Liver (tissue), 8 donors: ENCODE measurements at regions not wholly inside any gene's neighbourhood (a gene's known extent, or its start where the extent isn't known, plus 50 kb on each side); places are given as distances from the start of the nearest gene placed in this dataset.

Source experiments
- DNase-seq: peaks from one replicate; pipeline ENCODE4 v3.0.0-alpha.2; 2017; ENCODE audit warnings: low spot score
- H3K27ac ChIP-seq, 2 donors: one replicate each; pipeline ENCODE4 v1.7.0; 2013; ENCODE audit warnings: inconsistent platforms in 2 of 2, low read length in 2 of 2, control low read depth in 1 of 2, low read depth in 1 of 2, mild to moderate bottlenecking in 1 of 2
- H3K27me3 ChIP-seq, 4 donors: one replicate each; pipeline versions ENCODE4 v1.6.1 to v1.7.0; 2013; ENCODE audit warnings: low read length in 3 of 4, inconsistent platforms in 1 of 4, mild to moderate bottlenecking in 1 of 4, moderate library complexity in 1 of 4; ENCODE audit not compliant: control insufficient read depth in 4 of 4, insufficient read depth in 4 of 4
- H3K36me3 ChIP-seq, 4 donors: one replicate each; pipeline versions ENCODE4 v1.6.1 to v1.7.0; 2013; ENCODE audit warnings: low read length in 3 of 4, mild to moderate bottlenecking in 3 of 4, low read depth in 1 of 4, moderate library complexity in 1 of 4; ENCODE audit not compliant: control insufficient read depth in 4 of 4, insufficient read depth in 3 of 4
- H3K4me1 ChIP-seq, 4 donors: one replicate each; pipeline versions ENCODE4 v1.6.1 to v1.7.0; 2013; ENCODE audit warnings: low read length in 3 of 4, mild to moderate bottlenecking in 3 of 4, moderate library complexity in 1 of 4; ENCODE audit not compliant: control insufficient read depth in 4 of 4, insufficient read depth in 4 of 4
- H3K4me3 ChIP-seq, 3 donors: one replicate each; pipeline versions ENCODE4 v1.6.1 to v1.7.0; 2013; ENCODE audit warnings: low read length in 3 of 3, control low read depth in 1 of 3, low read depth in 1 of 3, mild to moderate bottlenecking in 1 of 3
- H3K9ac ChIP-seq, 2 donors: one replicate each; pipeline ENCODE4 v1.7.0; 2013; ENCODE audit warnings: low read length in 2 of 2, mild to moderate bottlenecking in 2 of 2, moderate library complexity in 2 of 2, control low read depth in 1 of 2, low read depth in 1 of 2
- H3K9me3 ChIP-seq, 4 donors: one replicate each; pipeline versions ENCODE4 v1.6.1 to v1.7.0; 2013; ENCODE audit warnings: low read length in 3 of 4; ENCODE audit not compliant: control insufficient read depth in 4 of 4
- ATF3 ChIP-seq: IDR thresholded peaks from 2 replicates; pipeline ENCODE4 v1.6.1; 2016; ENCODE audit warnings: antibody characterized with exemption
- CTCF ChIP-seq: fragments of 150-350 bp; IDR thresholded peaks from 2 replicates; pipeline ENCODE4 v1.5.1; 2017; ENCODE audit warnings: improper control_type of control experiment, low read depth, low read length; ENCODE audit not compliant: missing input control
- EGR1 ChIP-seq, 2 donors: IDR thresholded peaks; 2 replicates each; pipeline ENCODE4 v1.6.1; 2016 to 2018; ENCODE audit warnings: antibody characterized with exemption in 2 of 2, low read depth in 2 of 2
- FOXA1 ChIP-seq: IDR thresholded peaks from 2 replicates; pipeline ENCODE4 v1.6.1; 2016; ENCODE audit warnings: antibody characterized with exemption
- FOXA2 ChIP-seq: IDR thresholded peaks from 2 replicates; pipeline ENCODE4 v1.6.1; 2016; ENCODE audit warnings: antibody characterized with exemption
- GABPA ChIP-seq, 2 donors: IDR thresholded peaks in 1 of 2; conservative IDR thresholded peaks in 1 of 2; 2 replicates each; pipeline ENCODE4 v1.6.1; 2016; ENCODE audit warnings: antibody characterized with exemption in 2 of 2, mild to moderate bottlenecking in 1 of 2, moderate library complexity in 1 of 2
- HNF4A ChIP-seq, 2 donors: conservative IDR thresholded peaks; 2 replicates each; pipeline ENCODE4 v1.6.1; 2016; ENCODE audit warnings: antibody characterized with exemption in 2 of 2, mild to moderate bottlenecking in 2 of 2
- HNF4G ChIP-seq: IDR thresholded peaks from 2 replicates; pipeline ENCODE4 v1.6.1; 2016; ENCODE audit warnings: antibody characterized with exemption
- JUND ChIP-seq, 2 donors: IDR thresholded peaks; 2 replicates each; pipeline ENCODE4 v1.6.1; 2016; ENCODE audit warnings: antibody characterized with exemption in 2 of 2
- MAX ChIP-seq: IDR thresholded peaks from 2 replicates; pipeline ENCODE4 v1.6.1; 2016; ENCODE audit warnings: antibody characterized with exemption
- NR2F2 ChIP-seq: IDR thresholded peaks from 2 replicates; pipeline ENCODE4 v1.6.1; 2016; ENCODE audit warnings: antibody characterized with exemption
- RAD21 ChIP-seq, 2 donors: IDR thresholded peaks; 2 replicates each; pipeline ENCODE4 v1.6.1; 2016; ENCODE audit warnings: antibody characterized with exemption in 2 of 2, mild to moderate bottlenecking in 2 of 2
- REST ChIP-seq: IDR thresholded peaks from 2 replicates; pipeline ENCODE4 v1.6.1; 2016; ENCODE audit warnings: antibody characterized with exemption, mild to moderate bottlenecking
- RXRA ChIP-seq, 2 donors: IDR thresholded peaks; 2 replicates each; pipeline ENCODE4 v1.6.1; 2017 to 2018; ENCODE audit warnings: antibody characterized with exemption in 2 of 2, mild to moderate bottlenecking in 1 of 2
- SP1 ChIP-seq: IDR thresholded peaks from 2 replicates; pipeline ENCODE4 v1.6.1; 2018; ENCODE audit warnings: antibody characterized with exemption, mild to moderate bottlenecking
- TAF1 ChIP-seq: conservative IDR thresholded peaks from 2 replicates; pipeline ENCODE4 v1.6.1; 2016; ENCODE audit warnings: antibody characterized with exemption, mild to moderate bottlenecking
- YY1 ChIP-seq: IDR thresholded peaks from 2 replicates; pipeline ENCODE4 v1.6.1; 2016; ENCODE audit warnings: antibody characterized with exemption, mild to moderate bottlenecking
- ZBTB33 ChIP-seq: IDR thresholded peaks from 2 replicates; pipeline ENCODE4 v1.6.1; 2016; ENCODE audit warnings: antibody characterized with exemption
- WGBS: extraction: QIAGEN DNeasy Blood & Tissue Kit; methylation state at CpG from one replicate; pipeline ENCODE4 v1.1.7; 2013; 5-methylcytosine and 5-hydroxymethylcytosine counted together
- donor health status: healthy.
- donor health status: healthy.
- donor health status: healthy.
- donor health status: healthy.
- donor health status: healthy.

GRCh38 chr6:137307163-137307854, 88.1 kb upstream of the IFNGR1 start:
- Histone ChIP-seq H3K27ac (no peak overlapping the region), H3K27me3 (no peaks in the 10 kb centered on the region), H3K4me1 (peaks cover 0 to 7% (median 0%) of the 10 kb centered on the region in 4 donors), H3K9me3 (no peaks in the 10 kb centered on the region), H3K4me3 (no peak overlapping the region), H3K9ac (no peak overlapping the region), H3K36me3 (no peaks in the 10 kb centered on the region)
- no peak for TF ChIP-seq HNF4G
- TF ChIP-seq MAX, result peak; percentile 38
- no peak for DNase-seq
- WGBS, result 86% methylated on average over 8 of the region's 8 CpGs

- Histone ChIP-seq H3K9me3 (no peaks in the 10 kb centered on the region), H3K27ac (no peak overlapping the region), H3K4me1 (peaks cover 0 to 7% (median 0%) of the 10 kb centered on the region in 4 donors), H3K36me3 (no peaks in the 10 kb centered on the region), H3K9ac (no peak overlapping the region), H3K27me3 (no peaks in the 10 kb centered on the region), H3K4me3 (no peak overlapping the region)
- 91% methylated on average over 2 of the region's 2 CpGs for WGBS
- no peak for DNase-seq
- no peak for TF ChIP-seq NR2F2
- no peak for TF ChIP-seq ATF3
- no peak for TF ChIP-seq REST
- TF ChIP-seq FOXA1, result no peak
- TF ChIP-seq MAX, result no peak
- no peak for TF ChIP-seq ZBTB33
- no peak for TF ChIP-seq GABPA (IDR thresholded peaks at IDR 0.05 in 1 of 2, conservative IDR thresholded peaks at IDR 0.05 in 1 of 2)
- no peak for TF ChIP-seq TAF1
- TF ChIP-seq HNF4A (conservative IDR thresholded peaks at IDR 0.05), result no peak
- no peak for TF ChIP-seq EGR1 (IDR thresholded peaks at IDR 0.05; ENCODE audit: low read depth in 2 of 2)
- TF ChIP-seq FOXA2, result no peak
- TF ChIP-seq HNF4G, result no peak
- TF ChIP-seq JUND (IDR thresholded peaks at IDR 0.05), result no peak
- no peak for TF ChIP-seq YY1
- TF ChIP-seq SP1, result no peak
- TF ChIP-seq CTCF, result no peak
- TF ChIP-seq RAD21 (IDR thresholded peaks at IDR 0.05), result no peak
- no peak for TF ChIP-seq RXRA (IDR thresholded peaks at IDR 0.05)
Measured at GRCh38 chr6:137305691-137306090, 86.5 kb upstream of the IFNGR1 start.
